Skeletal muscle satellite cell (primary cell): ENCODE measurements at regions not wholly inside any gene's neighbourhood (a gene's known extent, or its start where the extent isn't known, plus 50 kb on each side); places are given as distances from the start of the nearest gene placed in this dataset. TPM values are rescaled to one million over a fixed set of nuclear protein-coding genes. Genes with fewer than 3 reads are reported as not detected.
"Not testable (repeated sequence)": the region's sequence is repeated elsewhere in the genome, so short reads cannot be mapped to it uniquely, and the experiment has no call there.

Source experiments
- H3K27me3 ChIP-seq: 2 replicates; pipeline ENCODE4 v1.7.0; 2013; ENCODE audit warnings: low read length; ENCODE audit not compliant: control insufficient read depth, insufficient read depth
- H3K36me3 ChIP-seq: 2 replicates; pipeline ENCODE4 v1.7.0; 2013; ENCODE audit warnings: mild to moderate bottlenecking, control low read depth, low read length; ENCODE audit not compliant: insufficient read depth
- H3K4me1 ChIP-seq: 2 replicates; pipeline ENCODE4 v1.7.0; 2013; ENCODE audit warnings: low read length; ENCODE audit not compliant: control insufficient read depth, insufficient read depth
- H3K4me2 ChIP-seq: 2 replicates; pipeline ENCODE4 v1.7.0; 2013; ENCODE audit warnings: mild to moderate bottlenecking, low read length
- H3K4me3 ChIP-seq: 2 replicates; pipeline ENCODE4 v1.7.0; 2013; ENCODE audit warnings: low read length
- H3K9ac ChIP-seq: 2 replicates; pipeline ENCODE4 v1.7.0; 2013; ENCODE audit warnings: mild to moderate bottlenecking, low read depth, low read length, moderate library complexity
- H3K9me3 ChIP-seq: replicated peaks from 2 replicates; pipeline ENCODE4 v1.7.0; 2013; ENCODE audit warnings: mild to moderate bottlenecking, control low read depth, low read length
- small RNA-seq: library from RNA; depleted of rRNA; stranded (forward); fragments of <200 nt; gene quantifications from one replicate; pipeline ENCODE3, GENCODE V24; 2012

DNA sequence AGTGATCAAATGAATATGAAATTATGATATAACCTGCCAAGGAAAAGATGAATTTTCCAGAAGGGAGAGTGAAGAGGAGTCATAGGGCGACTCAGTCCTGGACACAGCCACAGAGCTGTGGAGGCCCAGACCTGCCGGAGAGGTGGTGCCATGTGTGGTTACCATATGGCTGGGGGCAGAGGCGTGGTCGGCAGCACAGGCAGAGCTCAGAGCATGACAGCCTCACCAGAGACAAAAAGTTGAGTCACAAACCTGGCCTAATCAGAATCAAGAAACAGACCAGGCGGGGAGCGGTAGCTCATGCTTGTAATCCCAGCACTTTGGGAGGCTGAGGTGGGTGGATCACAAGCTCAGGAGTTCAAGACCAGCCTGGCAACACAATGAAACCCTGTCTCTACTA lies 57.8 kb upstream of the KIF2A start:
- H3K36me3 ChIP-seq, H3K4me1 ChIP-seq, H3K4me2 ChIP-seq, H3K4me3 ChIP-seq, H3K9me3 ChIP-seq, H3K27me3 ChIP-seq, H3K9ac ChIP-seq: not testable (repeated sequence)

DNA sequence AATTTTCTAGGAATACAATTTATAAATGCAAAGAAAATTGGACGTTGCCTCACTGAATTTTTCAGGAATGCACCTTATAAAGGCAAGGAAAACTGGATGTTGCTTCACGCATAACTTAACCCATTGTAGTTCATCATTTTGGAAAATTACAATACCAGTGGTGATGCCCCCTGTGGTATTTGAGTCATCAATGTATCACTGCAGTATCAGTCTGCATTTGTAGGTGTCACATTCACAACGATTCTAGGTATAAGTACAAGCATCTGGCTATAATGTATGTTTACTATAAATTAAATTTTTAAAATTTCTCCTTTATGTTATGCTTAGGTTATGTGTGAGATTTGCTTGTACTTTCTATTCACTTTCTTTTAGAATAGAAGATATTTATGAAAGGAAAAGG lies 55.9 kb upstream of the KIF2A start:
- H3K4me3 ChIP-seq, H3K27me3 ChIP-seq, H3K9ac ChIP-seq, H3K4me2 ChIP-seq, H3K36me3 ChIP-seq, H3K4me1 ChIP-seq, H3K9me3 ChIP-seq: not testable (repeated sequence)

DNA sequence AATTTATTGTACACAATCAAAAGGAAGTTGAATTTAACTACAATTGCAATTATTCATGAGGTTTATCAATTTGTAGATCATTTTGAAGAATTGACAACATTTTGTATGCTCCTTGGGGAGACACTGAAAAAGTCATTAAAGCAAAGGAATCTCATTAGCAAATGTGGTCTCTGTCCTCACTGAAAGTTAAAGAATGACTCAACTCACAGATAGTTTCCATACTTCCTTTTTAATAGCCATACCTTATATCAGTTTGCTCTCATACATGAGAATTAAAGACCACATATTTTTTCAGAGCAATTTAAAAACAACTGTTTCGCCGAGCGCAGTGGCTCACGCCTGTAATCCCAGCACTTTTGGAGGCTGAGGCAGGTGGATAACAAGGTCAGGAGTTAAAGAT lies 55.1 kb upstream of the KIF2A start:
- H3K27me3 ChIP-seq, H3K4me3 ChIP-seq, H3K9ac ChIP-seq, H3K4me1 ChIP-seq, H3K36me3 ChIP-seq, H3K4me2 ChIP-seq, H3K9me3 ChIP-seq: not testable (repeated sequence)

DNA sequence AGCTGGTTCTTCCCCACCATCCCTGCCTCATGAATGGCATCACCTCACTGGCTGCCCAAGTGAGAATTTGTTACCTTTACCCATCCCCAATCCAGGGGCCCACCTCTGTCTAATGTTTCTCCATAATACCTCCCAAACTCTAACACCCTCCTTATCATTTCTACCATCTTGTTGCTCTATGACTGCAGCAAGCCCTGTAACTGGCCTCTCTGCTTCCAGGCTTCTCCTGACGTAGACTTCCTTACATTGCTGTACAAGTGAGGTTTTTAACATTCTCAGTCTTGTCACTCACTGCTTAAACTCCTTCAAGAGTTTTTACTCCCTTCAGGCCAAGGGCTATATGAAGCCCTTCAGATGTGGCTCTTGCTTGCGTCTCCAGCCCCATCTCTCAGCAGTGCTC lies 53.5 kb upstream of the KIF2A start:
- not testable (repeated sequence) for H3K4me1 ChIP-seq, H3K9ac ChIP-seq, H3K36me3 ChIP-seq, H3K9me3 ChIP-seq, H3K4me2 ChIP-seq, H3K27me3 ChIP-seq, H3K4me3 ChIP-seq

DNA sequence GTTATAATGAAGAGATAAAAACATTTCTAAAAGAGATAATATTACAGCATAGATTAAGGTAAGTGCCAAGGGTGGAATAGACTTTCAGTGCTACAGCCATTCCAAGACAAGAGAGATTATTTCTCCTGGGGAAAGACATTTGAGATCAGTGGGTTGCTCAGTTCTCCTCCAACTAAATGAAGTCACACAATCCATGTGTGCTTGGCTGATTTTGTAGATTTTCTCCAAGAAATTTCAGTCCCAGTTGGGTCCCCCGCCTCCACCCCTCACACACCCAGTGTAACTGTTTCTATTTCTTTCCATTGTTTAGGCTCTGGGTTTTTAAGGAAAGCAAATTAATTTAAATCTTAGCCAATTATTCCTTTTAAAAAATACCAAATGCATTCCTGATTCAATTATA lies 50.5 kb upstream of the KIF2A start:
- H3K9ac ChIP-seq, H3K4me1 ChIP-seq, H3K9me3 ChIP-seq, H3K4me3 ChIP-seq, H3K36me3 ChIP-seq, H3K4me2 ChIP-seq: not testable (repeated sequence)
- H3K27me3 ChIP-seq: peaks cover 14% of the 10 kb centered on the region

DNA sequence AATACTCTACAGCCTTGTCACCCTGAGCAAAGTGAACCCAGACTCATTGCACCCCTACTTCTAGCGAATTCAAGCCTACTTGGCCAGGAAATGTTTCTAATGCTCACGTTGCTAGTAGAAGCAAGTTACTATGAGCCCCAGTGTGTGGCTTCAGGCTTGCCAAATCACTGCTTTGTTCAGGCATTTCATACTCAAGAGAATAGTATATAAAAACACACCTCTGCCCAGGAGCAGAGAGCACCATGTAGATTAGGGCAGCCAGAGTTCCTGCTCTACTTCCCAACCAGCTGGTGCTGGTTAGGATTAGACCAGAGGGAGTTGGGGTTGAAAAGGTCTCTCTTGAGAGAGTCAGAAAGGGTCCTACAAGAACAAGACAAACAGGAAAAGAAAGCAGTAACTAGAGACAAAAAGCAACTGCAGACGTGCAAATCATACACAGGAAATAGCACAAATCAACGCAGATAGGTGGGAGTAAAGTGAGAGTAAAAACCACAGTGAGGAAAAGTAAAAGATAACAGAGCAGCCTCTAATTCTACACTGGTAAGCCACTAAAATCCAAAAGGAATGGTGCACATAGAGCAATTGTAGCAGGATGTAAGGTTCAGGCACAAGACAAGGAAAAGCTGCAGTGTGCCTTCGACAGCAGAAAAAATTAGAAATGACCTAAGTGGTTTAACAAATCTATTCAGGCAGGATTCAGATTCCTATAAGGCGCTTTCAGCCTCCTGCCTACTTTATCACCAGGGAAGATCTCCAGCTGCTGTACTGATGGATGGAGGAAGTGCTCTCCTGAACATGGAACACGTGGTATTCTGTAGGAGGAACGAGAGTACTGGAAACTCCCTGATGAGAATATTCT lies 49.6 kb upstream of the KIF2A start:
- no peak overlapping the region for H3K4me3 ChIP-seq
- no peaks in the 10 kb centered on the region for H3K4me1 ChIP-seq
- no peak overlapping the region for H3K4me2 ChIP-seq
- H3K9ac ChIP-seq: no peak overlapping the region
- no peaks in the 10 kb centered on the region for H3K36me3 ChIP-seq
- H3K9me3 ChIP-seq: no peaks in the 10 kb centered on the region
- peaks cover 20% of the 10 kb centered on the region for H3K27me3 ChIP-seq

Small RNA genes in the stretch of these regions (small RNA-seq; reads per million reads assigned to genes)
- not detected for gene RN7SKP157
- gene RNU6-913P: not detected
